ENCODE measurements at regions not wholly inside any gene's neighbourhood (a gene's known extent, or its start where the extent isn't known, plus 50 kb on each side); places are given as distances from the start of the nearest gene placed in this dataset.

DNA sequence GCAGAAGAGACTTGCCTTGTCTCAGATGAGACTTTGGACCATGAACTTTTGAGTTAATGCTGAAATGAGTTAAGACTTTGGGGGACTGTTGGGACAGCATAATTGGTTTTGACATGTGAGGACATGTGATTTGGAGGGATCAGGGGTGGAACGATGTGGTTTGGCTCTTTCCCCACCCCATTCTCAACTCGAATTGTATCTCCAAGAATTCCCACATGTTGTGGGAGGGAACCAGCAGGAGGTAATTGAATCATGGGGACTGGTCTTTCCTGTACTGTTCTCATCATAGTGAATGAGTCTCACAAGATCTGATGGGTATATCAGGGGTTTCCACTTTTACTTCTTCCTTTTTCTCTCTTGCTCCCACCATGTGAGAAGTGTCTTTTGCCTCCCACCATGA lies 229.7 kb upstream of the KCND2 start:
- Histone ChIP-seq H3K4me2 (ENCODE audit: low read length) (no peak overlapping the region), H3K9me3 (ENCODE audit: low read length) (no peaks in the 10 kb centered on the region), H4K20me1 (ENCODE audit: insufficient read depth) (no peaks in the 10 kb centered on the region), H3K36me3 (ENCODE audit: insufficient read depth, low read length) (no peaks in the 10 kb centered on the region), H3K4me3 (ENCODE audit: low read length) (no peak overlapping the region), H2AFZ (ENCODE audit: low read depth, low read length) (no peak overlapping the region), H3F3A (ENCODE audit: insufficient read depth, low read length, poor library complexity, severe bottlenecking) (no peaks in the 10 kb centered on the region), H3K9ac (ENCODE audit: low read length) (no peak overlapping the region), H3K27ac (ENCODE audit: low read length) (no peak overlapping the region), H3K79me2 (replicated peaks; ENCODE audit: insufficient read depth, low read length) (no peaks in the 10 kb centered on the region), H3K9me2 (ENCODE audit: insufficient read depth, low read length) (no peaks in the 10 kb centered on the region), H3K27me3 (ENCODE audit: insufficient read depth, low read depth, low read length) (no peaks in the 10 kb centered on the region)
- no peak for TF ChIP-seq EP300 (conservative IDR thresholded peaks at IDR 0.05; ENCODE audit: poor library complexity, severe bottlenecking)
- TF ChIP-seq, protein P1, sequence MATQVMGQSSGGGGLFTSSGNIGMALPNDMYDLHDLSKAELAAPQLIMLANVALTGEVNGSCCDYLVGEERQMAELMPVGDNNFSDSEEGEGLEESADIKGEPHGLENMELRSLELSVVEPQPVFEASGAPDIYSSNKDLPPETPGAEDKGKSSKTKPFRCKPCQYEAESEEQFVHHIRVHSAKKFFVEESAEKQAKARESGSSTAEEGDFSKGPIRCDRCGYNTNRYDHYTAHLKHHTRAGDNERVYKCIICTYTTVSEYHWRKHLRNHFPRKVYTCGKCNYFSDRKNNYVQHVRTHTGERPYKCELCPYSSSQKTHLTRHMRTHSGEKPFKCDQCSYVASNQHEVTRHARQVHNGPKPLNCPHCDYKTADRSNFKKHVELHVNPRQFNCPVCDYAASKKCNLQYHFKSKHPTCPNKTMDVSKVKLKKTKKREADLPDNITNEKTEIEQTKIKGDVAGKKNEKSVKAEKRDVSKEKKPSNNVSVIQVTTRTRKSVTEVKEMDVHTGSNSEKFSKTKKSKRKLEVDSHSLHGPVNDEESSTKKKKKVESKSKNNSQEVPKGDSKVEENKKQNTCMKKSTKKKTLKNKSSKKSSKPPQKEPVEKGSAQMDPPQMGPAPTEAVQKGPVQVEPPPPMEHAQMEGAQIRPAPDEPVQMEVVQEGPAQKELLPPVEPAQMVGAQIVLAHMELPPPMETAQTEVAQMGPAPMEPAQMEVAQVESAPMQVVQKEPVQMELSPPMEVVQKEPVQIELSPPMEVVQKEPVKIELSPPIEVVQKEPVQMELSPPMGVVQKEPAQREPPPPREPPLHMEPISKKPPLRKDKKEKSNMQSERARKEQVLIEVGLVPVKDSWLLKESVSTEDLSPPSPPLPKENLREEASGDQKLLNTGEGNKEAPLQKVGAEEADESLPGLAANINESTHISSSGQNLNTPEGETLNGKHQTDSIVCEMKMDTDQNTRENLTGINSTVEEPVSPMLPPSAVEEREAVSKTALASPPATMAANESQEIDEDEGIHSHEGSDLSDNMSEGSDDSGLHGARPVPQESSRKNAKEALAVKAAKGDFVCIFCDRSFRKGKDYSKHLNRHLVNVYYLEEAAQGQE (IDR thresholded peaks at IDR 0.05; ENCODE audit: borderline replicate concordance): no peak
- no peak for TF ChIP-seq RAD21 (conservative IDR thresholded peaks at IDR 0.05)
- TF ChIP-seq SMC3 (conservative IDR thresholded peaks at IDR 0.05; ENCODE audit: poor library complexity): no peak
- no peak for TF ChIP-seq EZH2 (IDR thresholded peaks at IDR 0.05; ENCODE audit: borderline replicate concordance, insufficient read depth, low read length, poor library complexity, severe bottlenecking)
- TF ChIP-seq TAF1 (IDR thresholded peaks at IDR 0.05; ENCODE audit: low read depth): no peak
- TF ChIP-seq, protein P2, sequence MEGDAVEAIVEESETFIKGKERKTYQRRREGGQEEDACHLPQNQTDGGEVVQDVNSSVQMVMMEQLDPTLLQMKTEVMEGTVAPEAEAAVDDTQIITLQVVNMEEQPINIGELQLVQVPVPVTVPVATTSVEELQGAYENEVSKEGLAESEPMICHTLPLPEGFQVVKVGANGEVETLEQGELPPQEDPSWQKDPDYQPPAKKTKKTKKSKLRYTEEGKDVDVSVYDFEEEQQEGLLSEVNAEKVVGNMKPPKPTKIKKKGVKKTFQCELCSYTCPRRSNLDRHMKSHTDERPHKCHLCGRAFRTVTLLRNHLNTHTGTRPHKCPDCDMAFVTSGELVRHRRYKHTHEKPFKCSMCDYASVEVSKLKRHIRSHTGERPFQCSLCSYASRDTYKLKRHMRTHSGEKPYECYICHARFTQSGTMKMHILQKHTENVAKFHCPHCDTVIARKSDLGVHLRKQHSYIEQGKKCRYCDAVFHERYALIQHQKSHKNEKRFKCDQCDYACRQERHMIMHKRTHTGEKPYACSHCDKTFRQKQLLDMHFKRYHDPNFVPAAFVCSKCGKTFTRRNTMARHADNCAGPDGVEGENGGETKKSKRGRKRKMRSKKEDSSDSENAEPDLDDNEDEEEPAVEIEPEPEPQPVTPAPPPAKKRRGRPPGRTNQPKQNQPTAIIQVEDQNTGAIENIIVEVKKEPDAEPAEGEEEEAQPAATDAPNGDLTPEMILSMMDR (IDR thresholded peaks at IDR 0.05; ENCODE audit: poor library complexity, severe bottlenecking): no peak
- TF ChIP-seq MXI1 (conservative IDR thresholded peaks at IDR 0.05; ENCODE audit: poor library complexity, severe bottlenecking): no peak
- TF ChIP-seq POLR2AphosphoS5 (IDR thresholded peaks at IDR 0.05): no peak

DNA sequence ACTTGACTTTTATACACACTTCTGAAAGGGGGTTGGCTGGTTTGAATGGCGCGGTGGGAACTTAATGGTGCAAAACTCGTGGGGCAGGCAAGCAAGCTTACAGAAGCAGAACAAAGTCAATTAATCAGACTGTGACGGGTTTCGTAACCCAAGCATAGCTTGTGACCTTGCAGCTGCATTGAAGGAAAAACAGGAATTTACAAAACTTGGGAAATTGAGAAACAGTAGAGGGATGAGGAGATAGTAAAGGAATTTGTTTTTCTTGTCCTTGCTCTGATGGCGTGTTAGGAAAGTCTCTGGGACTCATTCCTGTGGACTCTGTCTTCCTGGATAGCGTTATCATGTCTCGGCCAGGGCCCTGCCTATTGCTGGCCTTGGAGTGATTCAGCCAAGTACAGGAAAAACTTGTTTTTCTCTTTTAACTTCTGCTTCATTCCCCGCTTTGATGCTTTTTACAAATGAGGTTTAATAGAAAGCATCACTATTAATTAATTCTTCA lies 220.0 kb upstream of the KCND2 start:
- no peak overlapping the region for H3K4me3 ChIP-seq (ENCODE audit: low read length)
- no peaks in the 10 kb centered on the region for H3K36me3 ChIP-seq (ENCODE audit: insufficient read depth, low read length)
- no peak overlapping the region for H2AFZ ChIP-seq (ENCODE audit: low read depth, low read length)
- H3K27me3 ChIP-seq (ENCODE audit: insufficient read depth, low read depth, low read length): no peaks in the 10 kb centered on the region
- no peaks in the 10 kb centered on the region for H3K9me3 ChIP-seq (ENCODE audit: low read length)
- no peak overlapping the region for H3K9ac ChIP-seq (ENCODE audit: low read length)
- H3K4me2 ChIP-seq (ENCODE audit: low read length): no peak overlapping the region
- H3K9me2 ChIP-seq (ENCODE audit: insufficient read depth, low read length): no peaks in the 10 kb centered on the region
- no peaks in the 10 kb centered on the region for H3K79me2 ChIP-seq (replicated peaks; ENCODE audit: insufficient read depth, low read length)
- no peak overlapping the region for H3K27ac ChIP-seq (ENCODE audit: low read length)
- TF ChIP-seq SMC3 (conservative IDR thresholded peaks at IDR 0.05; ENCODE audit: poor library complexity) (no peak), RAD21 (conservative IDR thresholded peaks at IDR 0.05) (no peak), EZH2 (IDR thresholded peaks at IDR 0.05; ENCODE audit: borderline replicate concordance, insufficient read depth, low read length, poor library complexity, severe bottlenecking) (no peak), MXI1 (conservative IDR thresholded peaks at IDR 0.05; ENCODE audit: poor library complexity, severe bottlenecking) (no peak), TAF1 (IDR thresholded peaks at IDR 0.05; ENCODE audit: low read depth) (no peak), POLR2AphosphoS5 (IDR thresholded peaks at IDR 0.05) (no peak), EP300 (conservative IDR thresholded peaks at IDR 0.05; ENCODE audit: poor library complexity, severe bottlenecking) (no peak)
- TF ChIP-seq, protein P2 (IDR thresholded peaks at IDR 0.05; ENCODE audit: poor library complexity, severe bottlenecking): no peak
- TF ChIP-seq, protein P1 (IDR thresholded peaks at IDR 0.05; ENCODE audit: borderline replicate concordance): no peak
- no peaks in the 10 kb centered on the region for H3F3A ChIP-seq (ENCODE audit: insufficient read depth, low read length, poor library complexity, severe bottlenecking)
- no peaks in the 10 kb centered on the region for H4K20me1 ChIP-seq (ENCODE audit: insufficient read depth)

Data from neural cell (in vitro differentiated cells).